ENCODE measurements at regions not wholly inside any gene's neighbourhood (a gene's known extent, or its start where the extent isn't known, plus 50 kb on each side); places are given as distances from the start of the nearest gene placed in this dataset.

DNA sequence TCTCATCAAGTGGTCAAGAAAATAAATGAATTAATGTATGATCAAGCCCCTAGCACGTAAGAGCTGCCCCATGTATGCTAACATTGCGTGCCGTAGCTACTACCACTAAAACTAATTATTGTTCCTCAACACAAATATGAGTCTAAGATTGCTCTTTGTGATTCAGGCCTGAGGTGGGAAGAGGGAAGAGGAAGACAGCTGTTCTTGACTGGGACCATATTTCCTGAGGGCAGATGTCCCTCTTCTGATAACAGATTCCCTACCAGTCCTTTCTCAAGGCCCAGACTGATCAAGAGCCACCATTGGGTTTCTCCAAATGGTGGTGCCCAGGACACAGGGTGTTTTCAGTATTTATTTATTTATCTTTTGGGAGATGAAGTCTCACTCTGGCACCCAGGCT, 87.2 kb upstream of the CADM1 start:
- Mint-ChIP-seq H3K4me3 (ENCODE audit: unreplicated experiment) (no peak overlapping the region), H3K36me3 (ENCODE audit: unreplicated experiment) (no peaks in the 10 kb centered on the region), H3K4me1 (ENCODE audit: unreplicated experiment) (no peaks in the 10 kb centered on the region), H3K27me3 (ENCODE audit: unreplicated experiment) (peaks cover 41% of the 10 kb centered on the region), H3K9me3 (ENCODE audit: unreplicated experiment) (peaks cover 9% of the 10 kb centered on the region), H3K27ac (ENCODE audit: unreplicated experiment) (no peak overlapping the region)
- TF ChIP-seq CTCF (IDR thresholded peaks at IDR 0.05): no peak
- DNase-seq (ENCODE audit: extremely low spot score, unreplicated experiment): no peak

- H3K27ac Mint-ChIP-seq (ENCODE audit: unreplicated experiment): no peak overlapping the region
- H3K4me1 Mint-ChIP-seq (ENCODE audit: unreplicated experiment): no peaks in the 10 kb centered on the region
- H3K36me3 Mint-ChIP-seq (ENCODE audit: unreplicated experiment): no peaks in the 10 kb centered on the region
- no peak for DNase-seq (ENCODE audit: extremely low spot score, unreplicated experiment)
- peaks cover 36% of the 10 kb centered on the region for H3K27me3 Mint-ChIP-seq (ENCODE audit: unreplicated experiment)
- no peak overlapping the region for H3K4me3 Mint-ChIP-seq (ENCODE audit: unreplicated experiment)
- H3K9me3 Mint-ChIP-seq (ENCODE audit: unreplicated experiment): peaks cover 9% of the 10 kb centered on the region
- no peak for TF ChIP-seq CTCF (IDR thresholded peaks at IDR 0.05)
Observed at GRCh38 chr11:115590254-115590653, 86.0 kb upstream of the CADM1 start.

DNA sequence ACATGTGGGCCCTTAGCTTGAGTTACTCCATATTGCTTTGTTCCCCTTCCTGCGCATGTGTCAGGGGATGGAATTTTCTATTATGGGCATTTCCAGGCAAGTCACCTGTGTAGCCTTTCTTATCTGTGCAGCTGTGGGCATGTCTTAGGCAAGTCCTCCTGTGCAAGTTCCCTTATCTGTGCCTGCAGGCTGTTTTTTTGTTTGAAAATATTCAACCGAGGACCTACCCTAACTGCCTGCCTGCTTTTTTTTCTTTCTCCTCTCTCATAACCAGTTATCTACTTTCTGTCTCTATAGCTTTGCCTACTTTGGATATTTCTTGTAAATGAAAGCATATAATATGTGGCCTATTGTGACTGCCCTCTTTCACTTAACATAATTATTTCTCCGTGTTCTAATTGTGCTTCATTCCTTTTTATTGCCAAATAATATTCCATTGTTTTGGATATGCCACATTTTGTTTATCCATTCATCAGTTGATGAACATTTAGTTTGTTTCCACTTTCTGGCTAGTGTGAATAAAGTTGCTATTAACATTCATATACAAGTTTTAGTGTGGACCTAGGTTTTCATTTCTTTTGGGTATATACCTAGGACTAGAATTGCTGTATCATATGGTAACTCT, 83.6 kb upstream of the CADM1 start:
- no peaks in the 10 kb centered on the region for H3K36me3 Mint-ChIP-seq (ENCODE audit: unreplicated experiment)
- H3K9me3 Mint-ChIP-seq (ENCODE audit: unreplicated experiment): peaks cover 9% of the 10 kb centered on the region
- no peak for TF ChIP-seq CTCF (IDR thresholded peaks at IDR 0.05)
- H3K4me3 Mint-ChIP-seq (ENCODE audit: unreplicated experiment): no peak overlapping the region
- peaks cover 23% of the 10 kb centered on the region for H3K27me3 Mint-ChIP-seq (ENCODE audit: unreplicated experiment)
- no peak overlapping the region for H3K27ac Mint-ChIP-seq (ENCODE audit: unreplicated experiment)
- DNase-seq (ENCODE audit: extremely low spot score, unreplicated experiment): no peak
- no peaks in the 10 kb centered on the region for H3K4me1 Mint-ChIP-seq (ENCODE audit: unreplicated experiment)

GRCh38 chr11:115585361-115586024, 81.3 kb upstream of the CADM1 start:
- Mint-ChIP-seq H3K4me1 (ENCODE audit: unreplicated experiment) (peaks cover 18% of the 10 kb centered on the region), H3K9me3 (ENCODE audit: unreplicated experiment) (peaks cover 9% of the 10 kb centered on the region)

More at GRCh38 chr11:115585361-115586024, 81.3 kb upstream of the CADM1 start:
- no peak overlapping the region for H3K4me3 Mint-ChIP-seq (ENCODE audit: unreplicated experiment)
- no peak for TF ChIP-seq CTCF (IDR thresholded peaks at IDR 0.05)
- DNase-seq (ENCODE audit: extremely low spot score, unreplicated experiment): no peak
- no peaks in the 10 kb centered on the region for H3K36me3 Mint-ChIP-seq (ENCODE audit: unreplicated experiment)
- peaks cover 19% of the 10 kb centered on the region for H3K27me3 Mint-ChIP-seq (ENCODE audit: unreplicated experiment)
- no peak overlapping the region for H3K27ac Mint-ChIP-seq (ENCODE audit: unreplicated experiment)
